Activated CD8-positive, alpha-beta memory T cell treated with anti-CD3 and anti-CD28 coated beads, Interleukin-2, amount 50 U/mL, for 1 hour (primary cell): ENCODE measurements at regions not wholly inside any gene's neighbourhood (a gene's known extent, or its start where the extent isn't known, plus 50 kb on each side); places are given as distances from the start of the nearest gene placed in this dataset.

Experiments used
- DNase-seq: peaks from one replicate; pipeline ENCODE4 v3.0.0-alpha.2; 2020; ENCODE audit errors: extremely low read depth

GRCh38 chr3:105923140-105923539 is 54.3 kb upstream of the CBLB start:
- no peak for DNase-seq

DNA sequence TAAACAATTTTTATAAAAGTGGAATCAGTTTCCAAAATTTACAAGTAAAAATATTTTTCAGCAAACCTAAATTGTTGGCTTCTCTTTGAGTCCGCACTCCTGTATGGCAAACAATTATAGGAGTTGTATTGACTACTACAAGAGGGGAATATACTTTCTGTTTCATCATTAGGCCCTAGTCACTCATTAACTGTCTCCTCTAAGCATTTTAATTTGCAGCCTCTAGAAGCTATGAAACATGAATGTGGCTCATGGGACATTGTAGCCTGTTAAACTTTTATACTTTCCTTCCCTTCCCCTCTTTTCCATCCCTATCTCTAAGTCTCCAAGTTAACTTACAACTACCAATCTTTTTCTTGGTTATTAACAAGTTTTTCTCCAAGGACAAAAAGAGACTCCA is 58.9 kb upstream of the CBLB start:
- no peak for DNase-seq

DNA sequence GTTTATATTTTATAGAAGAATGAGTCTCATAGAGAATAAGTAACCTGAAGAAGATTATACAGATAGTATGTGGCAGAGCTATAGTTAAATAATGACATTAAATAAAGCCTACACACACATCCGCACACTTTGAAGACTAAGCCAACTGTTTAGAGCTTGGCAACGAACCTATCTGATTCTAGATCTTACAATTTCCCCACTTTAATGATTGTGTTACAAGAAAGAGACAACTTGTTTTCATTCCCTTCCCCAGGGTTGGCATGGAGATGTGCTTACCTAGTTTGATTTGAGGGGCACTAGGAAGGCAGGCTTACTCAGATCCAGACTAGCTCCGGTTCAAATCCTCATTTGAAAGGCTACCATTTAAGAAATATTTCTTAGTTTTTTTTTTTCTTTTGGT is 61.9 kb upstream of the CBLB start:
- no peak for DNase-seq

DNA sequence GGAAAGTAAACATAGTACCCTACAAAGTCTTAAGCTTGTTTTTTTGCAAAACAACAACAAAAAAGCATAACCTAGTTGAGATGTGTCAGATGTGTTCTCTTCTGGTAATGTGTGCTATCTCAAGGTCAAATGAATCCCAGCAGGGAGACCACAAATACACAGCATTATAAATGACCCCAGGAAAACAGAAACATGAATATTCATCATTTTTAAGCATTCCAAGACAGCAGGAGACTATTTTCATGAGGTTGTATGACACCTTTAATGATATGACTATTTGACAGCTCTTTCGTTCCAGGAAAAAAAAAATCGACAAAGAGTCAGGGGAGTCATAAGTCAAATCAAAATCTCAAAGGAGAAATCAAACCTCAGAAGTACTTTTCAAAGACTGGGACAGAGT is 62.7 kb upstream of the CBLB start:
- no peak for DNase-seq

DNA sequence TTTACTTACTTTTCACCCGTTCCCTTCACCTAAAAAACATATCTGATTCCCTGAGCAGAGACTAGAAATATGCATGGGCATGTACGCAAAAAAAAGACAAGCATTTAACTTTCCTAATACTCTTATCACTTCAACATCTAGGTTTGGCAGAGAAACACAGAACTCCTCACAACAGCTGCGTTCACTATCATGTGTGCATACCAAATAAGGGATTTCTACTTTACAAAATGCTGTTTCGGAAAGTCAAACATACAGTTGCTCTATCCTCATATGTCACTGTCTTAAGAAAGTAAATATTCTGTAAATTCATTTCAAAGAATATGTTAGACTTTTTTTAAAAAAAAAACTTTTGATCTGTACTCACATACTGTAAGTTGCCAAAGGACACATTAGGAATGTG is 65.1 kb upstream of the CBLB start:
- no peak for DNase-seq

GRCh38 chr3:105938101-105938500 is 69.3 kb upstream of the CBLB start:
- DNase-seq: no peak

DNA sequence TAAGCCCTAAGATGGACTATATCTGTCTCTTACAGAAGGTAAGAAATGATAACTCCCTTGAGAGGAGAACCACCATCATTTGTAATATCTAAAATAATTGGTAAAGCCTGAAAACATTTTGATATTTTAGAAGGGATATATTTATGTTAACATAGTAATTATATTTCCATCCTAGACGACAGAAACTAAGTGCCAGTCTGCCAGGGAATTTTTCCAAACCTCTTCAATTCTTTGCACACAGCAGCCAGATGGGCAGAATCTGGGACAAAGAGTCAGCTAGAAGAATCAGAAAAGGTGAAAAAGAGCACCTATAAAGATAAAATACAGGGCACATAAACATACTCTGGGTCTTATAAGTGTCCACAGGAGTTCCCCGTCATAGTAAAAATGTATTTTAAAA is 70.0 kb upstream of the CBLB start:
- DNase-seq: no peak

- DNase-seq: no peak
Observed at GRCh38 chr3:105944276-105944675, 75.5 kb upstream of the CBLB start.

DNA sequence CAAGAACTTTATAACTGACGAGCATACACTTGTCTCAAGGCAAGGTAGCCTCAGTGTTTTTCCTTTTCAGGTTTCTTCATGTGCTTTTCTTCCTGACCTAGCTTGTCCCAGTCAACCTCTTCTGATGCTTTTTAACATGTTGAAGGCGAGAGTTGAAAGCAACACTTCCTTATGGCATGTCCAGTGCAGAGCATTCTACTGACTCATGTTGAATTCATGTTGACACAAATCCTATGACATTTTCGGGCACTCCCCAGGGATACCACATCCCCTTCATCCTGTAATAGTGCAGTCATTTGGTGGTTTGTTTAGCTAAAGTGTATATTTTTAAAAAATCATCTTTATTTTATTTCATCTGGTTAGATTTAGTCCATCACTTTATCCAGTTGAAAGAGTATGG is 75.9 kb upstream of the CBLB start:
- no peak for DNase-seq

- DNase-seq: no peak
Observed at GRCh38 chr3:105948101-105948500, 79.3 kb upstream of the CBLB start.

- DNase-seq: no peak
Observed at GRCh38 chr3:105950881-105951600, 82.2 kb upstream of the CBLB start.

GRCh38 chr3:105953831-105954230 is 85.0 kb upstream of the CBLB start:
- no peak for DNase-seq

GRCh38 chr3:105956306-105956705 is 87.5 kb upstream of the CBLB start:
- no peak for DNase-seq

GRCh38 chr3:105957722-105958121 is 88.9 kb upstream of the CBLB start:
- no peak for DNase-seq

DNA sequence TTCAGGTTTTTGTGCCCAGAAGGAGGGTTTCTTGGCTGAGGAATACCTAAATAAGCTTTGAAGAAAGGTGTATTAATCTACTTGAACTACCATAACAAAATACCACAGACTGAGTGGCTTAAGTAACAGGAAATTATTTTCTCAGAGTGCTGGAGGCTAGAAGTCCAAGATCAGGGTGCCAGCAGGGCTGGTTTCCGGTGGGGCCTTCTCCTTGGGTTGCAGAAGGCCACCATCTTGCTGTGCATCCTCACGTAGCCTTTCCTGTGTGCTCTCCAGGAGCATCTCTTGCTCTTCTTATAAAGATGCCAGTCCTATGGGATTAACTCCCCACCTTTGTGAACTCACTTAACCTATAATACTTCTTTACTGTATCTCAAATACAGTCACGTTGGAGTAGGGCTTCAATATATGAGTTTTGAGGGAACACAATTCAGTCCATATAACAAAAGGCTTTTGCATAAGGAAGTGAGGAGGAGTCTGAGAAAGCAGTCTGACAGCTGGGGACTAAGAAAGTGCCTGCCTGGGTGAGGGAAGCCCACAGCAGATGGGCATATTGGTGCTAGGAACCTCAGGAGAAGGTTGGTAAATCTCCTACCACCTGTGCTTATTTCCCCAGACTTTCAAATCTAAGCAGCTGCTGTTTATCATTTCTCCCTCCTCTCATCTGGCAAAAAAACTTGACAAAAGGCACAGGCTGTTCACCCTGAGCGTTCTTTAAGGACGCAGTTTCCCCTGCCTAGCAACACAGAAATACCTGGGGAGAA is 89.6 kb upstream of the CBLB start:
- no peak for DNase-seq

GRCh38 chr3:105959851-105960250 is 91.0 kb upstream of the CBLB start:
- no peak for DNase-seq

- DNase-seq: no peak
Observed at GRCh38 chr3:105960381-105960780, 91.6 kb upstream of the CBLB start.

GRCh38 chr3:105963161-105963560 is 94.3 kb upstream of the CBLB start:
- no peak for DNase-seq

GRCh38 chr3:105965384-105965783 is 96.6 kb upstream of the CBLB start:
- no peak for DNase-seq

GRCh38 chr3:105967117-105967516 is 98.3 kb upstream of the CBLB start:
- no peak for DNase-seq

DNA sequence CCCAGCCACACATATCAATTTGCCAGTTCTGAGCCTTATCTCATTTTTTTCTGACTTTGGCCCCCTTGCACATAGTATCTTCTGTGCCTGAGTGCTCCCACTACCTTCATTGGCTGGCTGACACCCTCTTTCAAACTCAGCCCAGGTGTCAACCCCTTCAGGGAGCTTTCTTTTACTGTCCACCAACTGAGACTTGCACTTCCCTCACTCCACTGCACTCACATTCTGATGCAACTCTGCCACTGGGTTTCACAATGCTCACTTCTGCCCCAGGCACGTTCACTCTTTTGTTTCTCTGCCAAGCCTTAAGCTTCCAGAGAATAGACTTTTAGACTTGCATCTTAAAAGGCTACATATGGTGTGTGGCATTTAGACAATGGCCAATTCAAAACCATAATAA is 101.5 kb upstream of the CBLB start:
- DNase-seq: no peak

DNA sequence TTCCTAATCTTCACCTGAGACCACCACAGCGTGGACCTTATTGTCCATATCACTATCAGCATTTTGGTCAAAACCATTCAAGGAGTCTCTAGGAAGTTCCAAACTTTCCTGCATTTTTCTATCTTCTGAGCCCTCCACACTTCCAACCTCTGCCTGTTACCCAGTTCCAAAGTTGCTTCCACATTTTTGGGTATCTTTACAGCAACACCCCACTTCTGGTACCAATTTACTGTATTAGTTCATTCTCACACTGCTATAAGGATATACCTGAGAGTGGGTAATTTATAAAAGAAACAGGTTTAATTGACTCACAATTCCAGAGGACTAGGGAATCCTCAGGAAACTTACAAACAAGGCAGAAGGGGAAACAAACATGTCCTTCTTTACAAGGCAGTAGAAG is 103.3 kb upstream of the CBLB start:
- DNase-seq: no peak

- no peak for DNase-seq
Observed at GRCh38 chr3:105974381-105974780, 105.6 kb upstream of the CBLB start.

DNA sequence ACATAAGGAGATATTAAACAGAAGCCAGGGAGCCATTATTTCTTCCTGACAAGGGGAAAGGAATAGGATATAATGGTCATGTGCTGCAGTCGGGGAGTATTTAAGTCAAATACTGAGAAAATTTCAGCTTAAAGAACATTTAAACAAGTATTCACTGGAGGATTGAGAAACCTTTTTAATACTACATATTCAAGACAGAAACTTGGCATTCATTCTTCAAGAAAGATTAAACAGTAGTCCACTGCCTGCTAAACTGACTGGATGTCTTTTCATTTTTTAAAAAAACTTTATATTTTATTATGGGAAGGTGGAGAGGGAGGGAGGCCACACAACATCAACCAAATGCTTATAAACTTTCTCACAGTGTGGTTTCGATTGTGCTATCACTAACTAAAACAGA is 107.4 kb upstream of the CBLB start:
- no peak for DNase-seq
